Astrocyte (in vitro differentiated cells and primary cell): ENCODE measurements at regions not wholly inside any gene's neighbourhood (a gene's known extent, or its start where the extent isn't known, plus 50 kb on each side); places are given as distances from the start of the nearest gene placed in this dataset.

Experiments
- CTCF ChIP-seq: IDR thresholded peaks from 2 replicates; pipeline ENCODE4 v1.5.1; 2011; ENCODE audit warnings: low read depth, mild to moderate bottlenecking, inconsistent platforms, low read length, moderate library complexity; ENCODE audit not compliant: insufficient read depth
- EZH2 ChIP-seq: IDR thresholded peaks from 2 replicates; pipeline ENCODE4 v1.6.1; 2012; ENCODE audit warnings: mild to moderate bottlenecking, low read length, inconsistent platforms; ENCODE audit not compliant: insufficient read depth

GRCh38 chr11:92671081-92671480 is 298.4 kb upstream of the MTNR1B start:
- TF ChIP-seq CTCF (no peak), EZH2 (no peak)
